HG03442 (cell line): ENCODE measurements at regions not wholly inside any gene's neighbourhood (a gene's known extent, or its start where the extent isn't known, plus 50 kb on each side); places are given as distances from the start of the nearest gene placed in this dataset.

Source experiments
- ATAC-seq: cut with Tn5 transposase; IDR thresholded peaks from one replicate; pipeline ENCODE4 v1.9.1; 2021; ENCODE audit warnings: mild to moderate bottlenecking, moderate library complexity; ENCODE audit not compliant: unreplicated experiment

- no peak for ATAC-seq
These were observed 119.1 kb upstream of the C1orf21 start for GRCh38 chr1:184267747-184268146.

GRCh38 chr1:184270556-184270955 lies 116.3 kb upstream of the C1orf21 start:
- ATAC-seq: no peak

- no peak for ATAC-seq
These were observed 114.5 kb upstream of the C1orf21 start for GRCh38 chr1:184272175-184272866.

- ATAC-seq: no peak
These were observed 110.4 kb upstream of the C1orf21 start for GRCh38 chr1:184276416-184276815.

GRCh38 chr1:184279911-184280458 lies 106.8 kb upstream of the C1orf21 start:
- ATAC-seq: no peak

- no peak for ATAC-seq
These were observed 102.8 kb upstream of the C1orf21 start for GRCh38 chr1:184283999-184284398.

- no peak for ATAC-seq
These were observed 101.9 kb upstream of the C1orf21 start for GRCh38 chr1:184284900-184285299.

- no peak for ATAC-seq
These were observed 101.3 kb upstream of the C1orf21 start for GRCh38 chr1:184285401-184286087.

GRCh38 chr1:184287001-184287400 lies 99.8 kb upstream of the C1orf21 start:
- ATAC-seq: no peak

GRCh38 chr1:184289825-184290550 lies 96.8 kb upstream of the C1orf21 start:
- no peak for ATAC-seq

- ATAC-seq: no peak
These were observed 95.1 kb upstream of the C1orf21 start for GRCh38 chr1:184291701-184292100.

GRCh38 chr1:184292101-184292500 lies 94.7 kb upstream of the C1orf21 start:
- no peak for ATAC-seq

GRCh38 chr1:184294101-184294500 lies 92.7 kb upstream of the C1orf21 start:
- no peak for ATAC-seq

- ATAC-seq: no peak
These were observed 90.2 kb upstream of the C1orf21 start for GRCh38 chr1:184296466-184297243.

- no peak for ATAC-seq
These were observed 89.5 kb upstream of the C1orf21 start for GRCh38 chr1:184297244-184297750.

GRCh38 chr1:184298440-184299405 lies 88.1 kb upstream of the C1orf21 start:
- ATAC-seq: no peak

GRCh38 chr1:184299406-184299790 lies 87.4 kb upstream of the C1orf21 start:
- no peak for ATAC-seq

GRCh38 chr1:184299796-184300195 lies 87.0 kb upstream of the C1orf21 start:
- no peak for ATAC-seq

- no peak for ATAC-seq
These were observed 86.4 kb upstream of the C1orf21 start for GRCh38 chr1:184300446-184300845.

- no peak for ATAC-seq
These were observed 85.6 kb upstream of the C1orf21 start for GRCh38 chr1:184301227-184301626.
